K562 (cell line): ENCODE measurements at regions not wholly inside any gene's neighbourhood (a gene's known extent, or its start where the extent isn't known, plus 50 kb on each side); places are given as distances from the start of the nearest gene placed in this dataset.

Source experiments
- ATAC-seq: fragments of 200-7000 bp; cut with Tn5 transposase; 3 replicates; pipeline ENCODE4 v1.9.1; 2020; ENCODE audit warnings: moderate library complexity
- BruUV-seq: library from RNA; stranded (reverse); fragments of 400-500 nt; replicated peaks from 2 replicates; lab custom pipeline; 2021; lab: Mats Ljungman, UMichigan
- CTCF ChIA-PET: fragments of 300-600 bp; formaldehyde crosslinking; extraction: SDS; loops from one replicate; lab custom pipeline; 2021; ENCODE audit warnings: low intra/inter-chr PET ratio; lab: Yijun Ruan, JAX
- POLR2A ChIA-PET: fragments of 300-600, 350-650 bp; sonication (Branson Sonifier 250); formaldehyde crosslinking; extraction: SDS; loops from one replicate; lab custom pipeline; 2021; ENCODE audit warnings: antibody characterized with exemption, inconsistent platforms; lab: Yijun Ruan, JAX
- DNase-seq, 4 experiments: peaks; one replicate each; pipeline versions ENCODE4 v3.0.0 to v3.0.0-alpha.2; 2011 to 2018; ENCODE audit warnings: low spot score in 3 of 4, mixed read lengths in 3 of 4; ENCODE audit errors: extremely low read depth in 1 of 4
- FAIRE-seq: peaks from 2 replicates; lab custom pipeline; 2011; peaks lifted over from hg19 to GRCh38; lab: Jason Lieb, UNC
- H2AFZ ChIP-seq: 2 replicates; pipeline ENCODE4 v1.6.0; 2011; ENCODE audit warnings: low read depth, low read length, control low read depth, inconsistent platforms
- H3K27ac ChIP-seq: fragments of 200-600 bp; 3 replicates; pipeline ENCODE4 v1.8.0; 2011; ENCODE audit warnings: low read depth, mild to moderate bottlenecking, control low read depth, inconsistent platforms, low read length, moderate library complexity, mixed read lengths; ENCODE audit errors: extremely low read depth
- H3K27me3 ChIP-seq, 2 experiments: fragments of 300-600 bp in 1 of 2; 2 replicates in 1 of 2; 3 replicates in 1 of 2; pipeline versions ENCODE4 v1.6.0 to v1.8.0; 2011; ENCODE audit warnings: inconsistent platforms in 2 of 2, low read length in 2 of 2, mild to moderate bottlenecking in 1 of 2, mixed read lengths in 1 of 2, moderate library complexity in 1 of 2; ENCODE audit not compliant: control insufficient read depth in 2 of 2, insufficient read depth in 2 of 2
- H3K36me3 ChIP-seq: fragments of 300-600 bp; 3 replicates; pipeline ENCODE4 v1.8.0; 2011; ENCODE audit warnings: mild to moderate bottlenecking, low read length, inconsistent platforms; ENCODE audit not compliant: control insufficient read depth, insufficient read depth
- H3K4me1 ChIP-seq, 2 experiments: fragments of 200-600 bp in 1 of 2; replicated peaks in 1 of 2; 2 replicates in 1 of 2; 3 replicates in 1 of 2; pipeline versions ENCODE4 v1.5.1 to v1.8.0; 2011; ENCODE audit warnings: inconsistent platforms in 2 of 2, low read length in 2 of 2, mild to moderate bottlenecking in 1 of 2, mixed read lengths in 1 of 2, moderate library complexity in 1 of 2; ENCODE audit not compliant: control insufficient read depth in 2 of 2, insufficient read depth in 2 of 2
- H3K4me2 ChIP-seq: 2 replicates; pipeline ENCODE4 v1.6.1; 2011; ENCODE audit warnings: low read length, control low read depth, inconsistent platforms, mixed read lengths; ENCODE audit not compliant: insufficient read depth
- H3K4me3 ChIP-seq: fragments of 200-600 bp; sonication (generic), shearing (Covaris generic); 2 replicates; pipeline ENCODE4 v1.5.1; 2016; ENCODE audit warnings: control low read depth, inconsistent platforms
- H3K79me2 ChIP-seq: fragments of 200-600 bp; 3 replicates; pipeline ENCODE4 v1.8.0; 2011; ENCODE audit warnings: low read length, inconsistent platforms; ENCODE audit not compliant: control insufficient read depth, insufficient read depth
- H3K9ac ChIP-seq, 2 experiments: 2 replicates each; pipeline versions ENCODE4 v1.6.0 to v1.6.1; 2011; ENCODE audit warnings: low read depth in 2 of 2, low read length in 2 of 2, control low read depth in 1 of 2, inconsistent platforms in 1 of 2, mild to moderate bottlenecking in 1 of 2, mixed read lengths in 1 of 2; ENCODE audit not compliant: insufficient read depth in 1 of 2
- H3K9me1 ChIP-seq: one replicate; pipeline ENCODE4 v1.6.0; 2011; ENCODE audit warnings: inconsistent platforms, mild to moderate bottlenecking, low read length, moderate library complexity; ENCODE audit not compliant: control insufficient read depth, insufficient read depth
- H3K9me3 ChIP-seq: replicated peaks from 2 replicates; pipeline ENCODE4 v1.5.1; 2011; ENCODE audit warnings: low read depth, low read length, inconsistent platforms; ENCODE audit not compliant: control insufficient read depth, insufficient read depth
- H4K20me1 ChIP-seq: replicated peaks from 2 replicates; pipeline ENCODE4 v1.6.1; 2011; ENCODE audit warnings: low read length, inconsistent platforms, mixed read lengths; ENCODE audit not compliant: control insufficient read depth, insufficient read depth
- HDAC1 ChIP-seq, 2 experiments: fragments of 450-650 bp; IDR thresholded peaks; 2 replicates each; pipeline ENCODE4 v1.6.1; 2016 to 2017; ENCODE audit warnings: inconsistent platforms in 1 of 2, mild to moderate bottlenecking in 1 of 2, moderate library complexity in 1 of 2
- POLR2AphosphoS5 ChIP-seq: IDR thresholded peaks from 2 replicates; pipeline ENCODE4 v1.6.1; 2011; ENCODE audit warnings: mild to moderate bottlenecking, low read depth, low read length, moderate library complexity; ENCODE audit not compliant: control insufficient read depth, insufficient read depth
- RBM25 ChIP-seq: fragments of 200-400 bp; formaldehyde crosslinking; IDR thresholded peaks from 2 replicates; pipeline ENCODE4 v1.6.1; 2018; ENCODE audit warnings: low read length, low read depth, moderate library complexity; ENCODE audit not compliant: severe bottlenecking
- RBM34 ChIP-seq: fragments of 200-400 bp; formaldehyde crosslinking; IDR thresholded peaks from 2 replicates; pipeline ENCODE4 v1.6.1; 2018; ENCODE audit warnings: low read length, borderline replicate concordance; ENCODE audit not compliant: insufficient read depth
- SIN3A ChIP-seq, 2 experiments: fragments of 150-350 bp in 1 of 2; IDR thresholded peaks; 2 replicates each; pipeline ENCODE4 v1.6.1; 2011 to 2016; ENCODE audit warnings: borderline replicate concordance in 2 of 2, low read depth in 2 of 2, low read length in 2 of 2, mild to moderate bottlenecking in 2 of 2, moderate library complexity in 2 of 2; ENCODE audit not compliant: control insufficient read depth in 1 of 2
- ZBTB11 ChIP-seq, 3 experiments: fragments of 200-800 bp in 1 of 3; fragments of 250-450 bp in 1 of 3; fragments of 450-650 bp in 1 of 3; sonication (Bioruptor Pico) in 1 of 3; sonication (Bioruptor generic) in 1 of 3; formaldehyde crosslinking in 1 of 3; IDR thresholded peaks; 2 replicates each; pipeline versions ENCODE4 v1.6.1 to v1.8.0; 2016 to 2022; ENCODE audit warnings: mild to moderate bottlenecking in 2 of 3, missing genetic modification characterization in 2 of 3, missing compliant biosample characterization in 1 of 3, moderate library complexity in 1 of 3
- ZFP36 ChIP-seq: fragments of 150-350 bp; IDR thresholded peaks from 2 replicates; pipeline ENCODE4 v1.6.1; 2018; ENCODE audit warnings: low read length, low read depth; ENCODE audit not compliant: partially characterized antibody
- ZNF174 ChIP-seq: fragments of 250-450 bp; sonication (Bioruptor Pico); IDR thresholded peaks from 2 replicates; pipeline ENCODE4 v1.4.0; 2020; ENCODE audit warnings: mild to moderate bottlenecking
- WGBS: fragments of 100-300 bp; shearing (Covaris generic); methylation state at CpG from one replicate; pipeline ENCODE4 v1.1.6; 2016; ENCODE audit warnings: low coverage, mixed read lengths; ENCODE audit not compliant: insufficient coverage; ENCODE audit errors: missing lambda C conversion rate; 5-methylcytosine and 5-hydroxymethylcytosine counted together
- in situ Hi-C: fragments of 300-500 bp; cut with MboI; formaldehyde crosslinking; loops from 4 replicates; pipeline ENCODE4 v1.15.0; 2018; ENCODE audit warnings: inconsistent platforms, mixed read lengths
- intact Hi-C: fragments of 100-400 bp; cut with micrococcal nuclease; formaldehyde crosslinking; loops from 2 replicates; pipeline ENCODE4 v1.14.2; 2022
- TF ChIP-seq, protein P1 (sequence below): sonication (generic); formaldehyde crosslinking; IDR thresholded peaks from 2 replicates; pipeline ENCODE4 v1.8.1; 2022; ENCODE audit warnings: missing genetic modification reagents
- TF ChIP-seq, protein P2 (sequence below): fragments of 250-450 bp; sonication (Bioruptor Pico); IDR thresholded peaks from 2 replicates; pipeline ENCODE4 v1.4.0; 2020
- TF ChIP-seq, protein P3 (sequence below): fragments of 250-450 bp; sonication (Bioruptor Pico); IDR thresholded peaks from 2 replicates; pipeline ENCODE4 v1.5.0; 2020; ENCODE audit warnings: mild to moderate bottlenecking, borderline replicate concordance

DNA sequence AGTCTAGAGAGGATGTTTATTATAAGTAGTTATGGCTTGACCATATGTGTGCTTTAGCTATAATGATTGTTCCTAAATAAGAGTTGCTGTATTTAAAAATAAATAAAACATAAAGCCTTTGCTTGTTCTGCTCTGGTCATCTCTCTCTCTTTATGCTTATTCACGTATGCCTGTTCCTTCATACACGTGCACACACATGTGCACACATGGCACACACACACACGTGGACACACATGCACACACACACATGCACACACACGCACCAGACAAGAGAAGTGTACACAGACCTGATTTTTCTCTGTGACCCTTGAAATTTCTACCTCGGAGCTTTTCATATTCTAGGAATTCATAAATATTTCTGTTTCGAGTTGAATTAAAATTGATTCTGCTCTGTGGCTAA lies 658.2 kb upstream of the SALL3 start (continued):
- TF ChIP-seq, protein P1, sequence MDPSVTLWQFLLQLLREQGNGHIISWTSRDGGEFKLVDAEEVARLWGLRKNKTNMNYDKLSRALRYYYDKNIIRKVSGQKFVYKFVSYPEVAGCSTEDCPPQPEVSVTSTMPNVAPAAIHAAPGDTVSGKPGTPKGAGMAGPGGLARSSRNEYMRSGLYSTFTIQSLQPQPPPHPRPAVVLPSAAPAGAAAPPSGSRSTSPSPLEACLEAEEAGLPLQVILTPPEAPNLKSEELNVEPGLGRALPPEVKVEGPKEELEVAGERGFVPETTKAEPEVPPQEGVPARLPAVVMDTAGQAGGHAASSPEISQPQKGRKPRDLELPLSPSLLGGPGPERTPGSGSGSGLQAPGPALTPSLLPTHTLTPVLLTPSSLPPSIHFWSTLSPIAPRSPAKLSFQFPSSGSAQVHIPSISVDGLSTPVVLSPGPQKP (CRISPR knock-in tag) = no peak
- TF ChIP-seq ZNF174 (CRISPR knock-in tag) (no peak), POLR2AphosphoS5 (no peak), RBM34 (no peak)
- TF ChIP-seq, protein P2, sequence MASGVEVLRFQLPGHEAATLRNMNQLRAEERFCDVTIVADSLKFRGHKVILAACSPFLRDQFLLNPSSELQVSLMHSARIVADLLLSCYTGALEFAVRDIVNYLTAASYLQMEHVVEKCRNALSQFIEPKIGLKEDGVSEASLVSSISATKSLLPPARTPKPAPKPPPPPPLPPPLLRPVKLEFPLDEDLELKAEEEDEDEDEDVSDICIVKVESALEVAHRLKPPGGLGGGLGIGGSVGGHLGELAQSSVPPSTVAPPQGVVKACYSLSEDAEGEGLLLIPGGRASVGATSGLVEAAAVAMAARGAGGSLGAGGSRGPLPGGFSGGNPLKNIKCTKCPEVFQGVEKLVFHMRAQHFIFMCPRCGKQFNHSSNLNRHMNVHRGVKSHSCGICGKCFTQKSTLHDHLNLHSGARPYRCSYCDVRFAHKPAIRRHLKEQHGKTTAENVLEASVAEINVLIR (CRISPR knock-in tag) = no peak

- ChIA-PET POLR2A (no interaction called here), CTCF (no interaction called here)
- no peaks in the 10 kb centered on the region for H3K4me1 ChIP-seq
- in situ Hi-C loops (no loop called here), intact Hi-C loops (no loop called here)
- no peaks in the 10 kb centered on the region for H3K9me1 ChIP-seq
- H3K9me3 ChIP-seq = no peaks in the 10 kb centered on the region
- 0% methylated on average over 9 of the region's 14 CpGs for WGBS
- BruUV-seq = no TSS peak
- no peak overlapping the region for H3K9ac ChIP-seq
- no peak overlapping the region for H3K4me3 ChIP-seq
- no peaks in the 10 kb centered on the region for H3K36me3 ChIP-seq
- no peak overlapping the region for H3K4me2 ChIP-seq
- no peak for DNase-seq
- peaks cover 0 to 17% of the 10 kb centered on the region in 2 experiments; a peak in 2 of 5 replicates for H3K27me3 ChIP-seq
- no peak for FAIRE-seq
- no peaks in the 10 kb centered on the region for H4K20me1 ChIP-seq
- H3K27ac ChIP-seq = no peak overlapping the region
- no peak for ATAC-seq
- H3K79me2 ChIP-seq = no peaks in the 10 kb centered on the region
- H2AFZ ChIP-seq = no peak overlapping the region
- TF ChIP-seq SIN3A (IDR thresholded peaks at IDR 0.05; ENCODE audit: borderline replicate concordance in 2 of 2, control insufficient read depth in 1 of 2, low read depth in 2 of 2, low read length in 2 of 2) (no peak), ZBTB11 (CRISPR knock-in tag; IDR thresholded peaks at IDR 0.05) (no peak), ZFP36 (peak; percentile 63), HDAC1 (IDR thresholded peaks at IDR 0.05) (no peak), RBM25 (peak; percentile 61)
- TF ChIP-seq, protein P3, sequence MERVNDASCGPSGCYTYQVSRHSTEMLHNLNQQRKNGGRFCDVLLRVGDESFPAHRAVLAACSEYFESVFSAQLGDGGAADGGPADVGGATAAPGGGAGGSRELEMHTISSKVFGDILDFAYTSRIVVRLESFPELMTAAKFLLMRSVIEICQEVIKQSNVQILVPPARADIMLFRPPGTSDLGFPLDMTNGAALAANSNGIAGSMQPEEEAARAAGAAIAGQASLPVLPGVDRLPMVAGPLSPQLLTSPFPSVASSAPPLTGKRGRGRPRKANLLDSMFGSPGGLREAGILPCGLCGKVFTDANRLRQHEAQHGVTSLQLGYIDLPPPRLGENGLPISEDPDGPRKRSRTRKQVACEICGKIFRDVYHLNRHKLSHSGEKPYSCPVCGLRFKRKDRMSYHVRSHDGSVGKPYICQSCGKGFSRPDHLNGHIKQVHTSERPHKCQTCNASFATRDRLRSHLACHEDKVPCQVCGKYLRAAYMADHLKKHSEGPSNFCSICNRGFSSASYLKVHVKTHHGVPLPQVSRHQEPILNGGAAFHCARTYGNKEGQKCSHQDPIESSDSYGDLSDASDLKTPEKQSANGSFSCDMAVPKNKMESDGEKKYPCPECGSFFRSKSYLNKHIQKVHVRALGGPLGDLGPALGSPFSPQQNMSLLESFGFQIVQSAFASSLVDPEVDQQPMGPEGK (CRISPR knock-in tag) = no peak
Measured at GRCh38 chr18:78323453-78324197, 656.0 kb upstream of the SALL3 start.
